ENCODE measurements at regions not wholly inside any gene's neighbourhood (a gene's known extent, or its start where the extent isn't known, plus 50 kb on each side); places are given as distances from the start of the nearest gene placed in this dataset.
"Not testable (repeated sequence)": the region's sequence is repeated elsewhere in the genome, so short reads cannot be mapped to it uniquely, and the experiment has no call there.

- Histone ChIP-seq H3K4me1 (ENCODE audit: control insufficient read depth in 1 of 2, insufficient read depth in 2 of 2, low read length in 2 of 2) (no peaks in the 10 kb centered on the region), H3K27ac (ENCODE audit: low read depth in 1 of 2, low read length in 2 of 2) (no peak overlapping the region), H3K4me3 (ENCODE audit: low read length in 2 of 2) (no peak overlapping the region), H3K9me3 (ENCODE audit: control insufficient read depth, low read length) (no peaks in the 10 kb centered on the region), H3K36me3 (ENCODE audit: control insufficient read depth in 1 of 2, insufficient read depth in 2 of 2, low read length in 1 of 2) (no peaks in the 10 kb centered on the region), H3K27me3 (ENCODE audit: control insufficient read depth in 1 of 2, insufficient read depth in 2 of 2, low read length in 1 of 2) (no peaks in the 10 kb centered on the region)
- intact Hi-C loops (cut with DNase I): loop anchor here in 1 of 2 donors (5.0 kb wide), 1 partner anchor 60 kb away; no protein-coding TSS in a partner anchor
- DNase-seq (no peak), ATAC-seq (ENCODE audit: low FRiP score) (no peak)
- 24 to 30% methylated on average over 4 of the region's 4 CpGs for WGBS, 2 donors
Observed at GRCh38 chr4:10232114-10232513, 115.5 kb upstream of the WDR1 start.

GRCh38 chr4:10226756-10227155, 110.2 kb upstream of the WDR1 start:
- 12 to 15% methylated on average over 3 of the region's 3 CpGs for WGBS, 2 donors
- ATAC-seq (ENCODE audit: low FRiP score): no peak
- Histone ChIP-seq H3K9me3 (ENCODE audit: control insufficient read depth, low read length) (no peaks in the 10 kb centered on the region), H3K27me3 (ENCODE audit: control insufficient read depth in 1 of 2, insufficient read depth in 2 of 2, low read length in 1 of 2) (no peaks in the 10 kb centered on the region), H3K27ac (ENCODE audit: low read depth in 1 of 2, low read length in 2 of 2) (peak overlapping the region in 1 of 2 donors; percentile 17), H3K4me3 (ENCODE audit: low read length in 2 of 2) (no peak overlapping the region), H3K4me1 (ENCODE audit: control insufficient read depth in 1 of 2, insufficient read depth in 2 of 2, low read length in 2 of 2) (no peaks in the 10 kb centered on the region), H3K36me3 (ENCODE audit: control insufficient read depth in 1 of 2, insufficient read depth in 2 of 2, low read length in 1 of 2) (no peaks in the 10 kb centered on the region)
- no peak for DNase-seq
- intact Hi-C loops (cut with DNase I): no loop called here

- ATAC-seq (ENCODE audit: low FRiP score) (no peak), DNase-seq (no peak)
- Histone ChIP-seq H3K9me3 (ENCODE audit: control insufficient read depth, low read length) (no peaks in the 10 kb centered on the region), H3K27me3 (ENCODE audit: control insufficient read depth in 1 of 2, insufficient read depth in 2 of 2, low read length in 1 of 2) (no peaks in the 10 kb centered on the region), H3K4me1 (ENCODE audit: control insufficient read depth in 1 of 2, insufficient read depth in 2 of 2, low read length in 2 of 2) (no peaks in the 10 kb centered on the region), H3K36me3 (ENCODE audit: control insufficient read depth in 1 of 2, insufficient read depth in 2 of 2, low read length in 1 of 2) (no peaks in the 10 kb centered on the region), H3K27ac (ENCODE audit: low read depth in 1 of 2, low read length in 2 of 2) (no peak overlapping the region), H3K4me3 (ENCODE audit: low read length in 2 of 2) (no peak overlapping the region)
- intact Hi-C loops (cut with DNase I): no loop called here
Observed at GRCh38 chr4:10225096-10225495, 108.5 kb upstream of the WDR1 start.

- ATAC-seq (ENCODE audit: low FRiP score) (no peak), DNase-seq (no peak)
- WGBS, 2 donors: 93 to 96% methylated on average over 3 of the region's 3 CpGs
- intact Hi-C loops (cut with DNase I): no loop called here
- Histone ChIP-seq H3K36me3 (ENCODE audit: control insufficient read depth in 1 of 2, insufficient read depth in 2 of 2, low read length in 1 of 2) (no peaks in the 10 kb centered on the region), H3K27ac (ENCODE audit: low read depth in 1 of 2, low read length in 2 of 2) (no peak overlapping the region), H3K4me1 (ENCODE audit: control insufficient read depth in 1 of 2, insufficient read depth in 2 of 2, low read length in 2 of 2) (no peaks in the 10 kb centered on the region), H3K4me3 (ENCODE audit: low read length in 2 of 2) (no peak overlapping the region), H3K27me3 (ENCODE audit: control insufficient read depth in 1 of 2, insufficient read depth in 2 of 2, low read length in 1 of 2) (no peaks in the 10 kb centered on the region), H3K9me3 (ENCODE audit: control insufficient read depth, low read length) (no peaks in the 10 kb centered on the region)
Observed at GRCh38 chr4:10223782-10224181, 107.2 kb upstream of the WDR1 start.

GRCh38 chr4:10213481-10213880, 96.9 kb upstream of the WDR1 start:
- H3K27ac ChIP-seq (ENCODE audit: low read depth in 1 of 2, low read length in 2 of 2); H3K4me3 ChIP-seq (ENCODE audit: low read length in 2 of 2); intact Hi-C loops (cut with DNase I); H3K36me3 ChIP-seq (ENCODE audit: control insufficient read depth in 1 of 2, insufficient read depth in 2 of 2, low read length in 1 of 2); ATAC-seq (ENCODE audit: low FRiP score); H3K9me3 ChIP-seq (ENCODE audit: control insufficient read depth, low read length); DNase-seq; H3K27me3 ChIP-seq (ENCODE audit: control insufficient read depth in 1 of 2, insufficient read depth in 2 of 2, low read length in 1 of 2); H3K4me1 ChIP-seq (ENCODE audit: control insufficient read depth in 1 of 2, insufficient read depth in 2 of 2, low read length in 2 of 2): not testable (repeated sequence)
- WGBS, 2 donors: 64 to 79% methylated on average over 3 of the region's 3 CpGs

GRCh38 chr4:10212901-10213300, 96.3 kb upstream of the WDR1 start:
- ATAC-seq (ENCODE audit: low FRiP score) (no peak), DNase-seq (no peak)
- intact Hi-C loops (cut with DNase I): no loop called here
- Histone ChIP-seq H3K4me3 (ENCODE audit: low read length in 2 of 2) (no peak overlapping the region), H3K27me3 (ENCODE audit: control insufficient read depth in 1 of 2, insufficient read depth in 2 of 2, low read length in 1 of 2) (no peaks in the 10 kb centered on the region), H3K27ac (ENCODE audit: low read depth in 1 of 2, low read length in 2 of 2) (no peak overlapping the region), H3K9me3 (ENCODE audit: control insufficient read depth, low read length) (no peaks in the 10 kb centered on the region), H3K36me3 (ENCODE audit: control insufficient read depth in 1 of 2, insufficient read depth in 2 of 2, low read length in 1 of 2) (no peaks in the 10 kb centered on the region), H3K4me1 (ENCODE audit: control insufficient read depth in 1 of 2, insufficient read depth in 2 of 2, low read length in 2 of 2) (no peaks in the 10 kb centered on the region)
- WGBS, 2 donors: 6 to 8% methylated on average over 3 of the region's 3 CpGs

GRCh38 chr4:10212400-10212799, 95.8 kb upstream of the WDR1 start:
- Histone ChIP-seq H3K4me1 (ENCODE audit: control insufficient read depth in 1 of 2, insufficient read depth in 2 of 2, low read length in 2 of 2) (no peaks in the 10 kb centered on the region), H3K36me3 (ENCODE audit: control insufficient read depth in 1 of 2, insufficient read depth in 2 of 2, low read length in 1 of 2) (no peaks in the 10 kb centered on the region), H3K27ac (ENCODE audit: low read depth in 1 of 2, low read length in 2 of 2) (no peak overlapping the region), H3K9me3 (ENCODE audit: control insufficient read depth, low read length) (no peaks in the 10 kb centered on the region), H3K27me3 (ENCODE audit: control insufficient read depth in 1 of 2, insufficient read depth in 2 of 2, low read length in 1 of 2) (no peaks in the 10 kb centered on the region), H3K4me3 (ENCODE audit: low read length in 2 of 2) (no peak overlapping the region)
- WGBS, 2 donors: 77 to 82% methylated on average over 2 of the region's 2 CpGs
- DNase-seq (no peak), ATAC-seq (ENCODE audit: low FRiP score) (no peak)
- intact Hi-C loops (cut with DNase I): no loop called here

- no peak overlapping the region for H3K27ac ChIP-seq (ENCODE audit: low read depth in 1 of 2, low read length in 2 of 2)
- intact Hi-C loops (cut with DNase I): no loop called here
- H3K4me3 ChIP-seq (ENCODE audit: low read length in 2 of 2): no peak overlapping the region
- H3K27me3 ChIP-seq (ENCODE audit: control insufficient read depth in 1 of 2, insufficient read depth in 2 of 2, low read length in 1 of 2): no peaks in the 10 kb centered on the region
- H3K36me3 ChIP-seq (ENCODE audit: control insufficient read depth in 1 of 2, insufficient read depth in 2 of 2, low read length in 1 of 2): no peaks in the 10 kb centered on the region
- no peaks in the 10 kb centered on the region for H3K4me1 ChIP-seq (ENCODE audit: control insufficient read depth in 1 of 2, insufficient read depth in 2 of 2, low read length in 2 of 2)
- 67 to 79% methylated on average over 4 of the region's 4 CpGs for WGBS, 2 donors
- ATAC-seq (ENCODE audit: low FRiP score): no peak
- DNase-seq: no peak
- no peaks in the 10 kb centered on the region for H3K9me3 ChIP-seq (ENCODE audit: control insufficient read depth, low read length)
Observed at GRCh38 chr4:10207116-10207515, 90.5 kb upstream of the WDR1 start.

- H3K4me3 ChIP-seq (ENCODE audit: low read length in 2 of 2): no peak overlapping the region
- 59 to 71% methylated on average over 1 of the region's 1 CpG for WGBS, 2 donors
- no peak for DNase-seq
- H3K36me3 ChIP-seq (ENCODE audit: control insufficient read depth in 1 of 2, insufficient read depth in 2 of 2, low read length in 1 of 2): no peaks in the 10 kb centered on the region
- intact Hi-C loops (cut with DNase I): no loop called here
- no peaks in the 10 kb centered on the region for H3K27me3 ChIP-seq (ENCODE audit: control insufficient read depth in 1 of 2, insufficient read depth in 2 of 2, low read length in 1 of 2)
- H3K4me1 ChIP-seq (ENCODE audit: control insufficient read depth in 1 of 2, insufficient read depth in 2 of 2, low read length in 2 of 2): no peaks in the 10 kb centered on the region
- no peaks in the 10 kb centered on the region for H3K9me3 ChIP-seq (ENCODE audit: control insufficient read depth, low read length)
- ATAC-seq (ENCODE audit: low FRiP score): no peak
- no peak overlapping the region for H3K27ac ChIP-seq (ENCODE audit: low read depth in 1 of 2, low read length in 2 of 2)
Observed at GRCh38 chr4:10205223-10205622, 88.6 kb upstream of the WDR1 start.
